ENCODE measurements at regions not wholly inside any gene's neighbourhood (a gene's known extent, or its start where the extent isn't known, plus 50 kb on each side); places are given as distances from the start of the nearest gene placed in this dataset.

GRCh38 chr4:106429885-106430284 lies 61.3 kb upstream of the GIMD1 start:
- no peak for DNase-seq (ENCODE audit: low read depth)

- no peak for DNase-seq (ENCODE audit: low read depth)
These were observed 57.5 kb upstream of the GIMD1 start for GRCh38 chr4:106426069-106426468.

- no peak for DNase-seq (ENCODE audit: low read depth)
These were observed 57.0 kb upstream of the GIMD1 start for GRCh38 chr4:106425576-106425975.

GRCh38 chr4:106424426-106424825 lies 55.8 kb upstream of the GIMD1 start:
- DNase-seq (ENCODE audit: low read depth): no peak

- no peak for DNase-seq (ENCODE audit: low read depth)
These were observed 55.2 kb upstream of the GIMD1 start for GRCh38 chr4:106423791-106424190.

- DNase-seq (ENCODE audit: low read depth): no peak
These were observed 54.2 kb upstream of the GIMD1 start for GRCh38 chr4:106422766-106423165.

- peak; percentile 48 for DNase-seq (ENCODE audit: low read depth)
These were observed 53.1 kb upstream of the GIMD1 start for GRCh38 chr4:106421441-106422296.

GRCh38 chr4:106418444-106418843 lies 49.9 kb upstream of the GIMD1 start:
- DNase-seq (ENCODE audit: low read depth): no peak

Data from renal cortical epithelial cell (primary cell).